Endothelial cell of umbilical vein (primary cell): ENCODE measurements at regions not wholly inside any gene's neighbourhood (a gene's known extent, or its start where the extent isn't known, plus 50 kb on each side); places are given as distances from the start of the nearest gene placed in this dataset.

Experiments
- BruUV-seq: library from RNA; stranded (reverse); fragments of 400-500 nt; replicated peaks from 2 replicates; lab custom pipeline; 2021; lab: Mats Ljungman, UMichigan
- CTCF ChIA-PET: fragments of 300-600, 350-600 bp; sonication (Branson Sonifier 250); formaldehyde crosslinking; loops from one replicate; lab custom pipeline; 2021; ENCODE audit warnings: antibody characterized with exemption, inconsistent platforms; lab: Charles Lee
- POLR2A ChIA-PET: fragments of 300-600, 350-600 bp; sonication (Branson Sonifier 250); formaldehyde crosslinking; loops from one replicate; lab custom pipeline; 2021; ENCODE audit warnings: antibody characterized with exemption, inconsistent platforms; lab: Charles Lee
- DNase-seq: peaks from one replicate; pipeline ENCODE4 v3.0.0-alpha.2; 2011; ENCODE audit warnings: low read depth, low spot score
- FAIRE-seq: peaks from 2 replicates; lab custom pipeline; 2011; peaks lifted over from hg19 to GRCh38; lab: Jason Lieb, UNC
- H2AFZ ChIP-seq: 2 replicates; pipeline ENCODE4 v1.6.0; 2012; ENCODE audit warnings: low read depth, low read length, control low read depth, inconsistent platforms
- H3K27ac ChIP-seq: 2 replicates; pipeline ENCODE4 v1.5.1; 2011; ENCODE audit warnings: low read depth, mild to moderate bottlenecking, control low read depth, low read length, moderate library complexity; ENCODE audit not compliant: insufficient read depth
- H3K27me3 ChIP-seq, 2 experiments: 2 replicates each; pipeline versions ENCODE4 v1.6.0 to v1.6.1; 2011; ENCODE audit warnings: low read length in 2 of 2, mixed read lengths in 1 of 2; ENCODE audit not compliant: control insufficient read depth in 2 of 2, insufficient read depth in 2 of 2
- H3K36me3 ChIP-seq, 2 experiments: 2 replicates in 1 of 2; 3 replicates in 1 of 2; pipeline ENCODE4 v1.5.1; 2011; ENCODE audit warnings: low read length in 2 of 2, mild to moderate bottlenecking in 1 of 2, moderate library complexity in 1 of 2; ENCODE audit not compliant: control insufficient read depth in 2 of 2, insufficient read depth in 2 of 2; ENCODE audit errors: extremely low read depth in 1 of 2
- H3K4me1 ChIP-seq: 3 replicates; pipeline ENCODE4 v1.5.1; 2011; ENCODE audit warnings: mild to moderate bottlenecking, low read length; ENCODE audit not compliant: control insufficient read depth, insufficient read depth; ENCODE audit errors: extremely low read depth
- H3K4me2 ChIP-seq: 2 replicates; pipeline ENCODE4 v1.6.1; 2011; ENCODE audit warnings: low read length, control low read depth, mixed read lengths; ENCODE audit not compliant: insufficient read depth
- H3K4me3 ChIP-seq, 3 experiments: fragments of 200-600 bp in 1 of 3; sonication (generic), shearing (Covaris generic) in 1 of 3; replicated peaks in 1 of 3; 2 replicates each; pipeline ENCODE4 v1.5.1; 2011 to 2016; ENCODE audit warnings: control low read depth in 3 of 3, low read length in 3 of 3, mild to moderate bottlenecking in 2 of 3, inconsistent platforms in 1 of 3, low read depth in 1 of 3, moderate library complexity in 1 of 3; ENCODE audit not compliant: insufficient read depth in 1 of 3
- H3K79me2 ChIP-seq: 2 replicates; pipeline ENCODE4 v1.6.0; 2012; ENCODE audit warnings: low read length, inconsistent platforms; ENCODE audit not compliant: control insufficient read depth, insufficient read depth
- H3K9ac ChIP-seq: replicated peaks from 2 replicates; pipeline ENCODE3; 2011; ENCODE audit warnings: low read length, control low read depth; ENCODE audit not compliant: insufficient read depth; ENCODE audit errors: extremely low read depth
- H3K9me1 ChIP-seq: replicated peaks from 3 replicates; pipeline ENCODE4 v1.6.0; 2011; ENCODE audit warnings: mild to moderate bottlenecking, low read length; ENCODE audit not compliant: control insufficient read depth, insufficient read depth; ENCODE audit errors: extremely low read depth
- H3K9me3 ChIP-seq: replicated peaks from 2 replicates; pipeline ENCODE4 v1.5.1; 2012; ENCODE audit warnings: low read length, inconsistent platforms; ENCODE audit not compliant: control insufficient read depth, insufficient read depth
- H4K20me1 ChIP-seq: replicated peaks from 2 replicates; pipeline ENCODE3; 2011; ENCODE audit warnings: mild to moderate bottlenecking, low read length; ENCODE audit not compliant: control insufficient read depth, insufficient read depth; ENCODE audit errors: extremely low read depth
- CTCF ChIP-seq, 2 donors: IDR thresholded peaks; 1 replicate in 1 of 2; 2 replicates in 1 of 2; pipeline ENCODE4 v1.5.1; 2011; ENCODE audit warnings: low read length in 2 of 2, mild to moderate bottlenecking in 2 of 2, moderate library complexity in 2 of 2, control low read depth in 1 of 2, inconsistent platforms in 1 of 2, low read depth in 1 of 2; ENCODE audit not compliant: insufficient read depth in 1 of 2; ENCODE audit errors: extremely low read depth in 1 of 2
- EZH2 ChIP-seq: IDR thresholded peaks from 2 replicates; pipeline ENCODE4 v1.6.1; 2012; ENCODE audit warnings: borderline replicate concordance, low read depth, mild to moderate bottlenecking, moderate library complexity, low read length, inconsistent platforms; ENCODE audit not compliant: severe bottlenecking
- FOS ChIP-seq: IDR thresholded peaks from 2 replicates; pipeline ENCODE4 v1.6.1; 2011; ENCODE audit warnings: mild to moderate bottlenecking, low read length, moderate library complexity, borderline replicate concordance; ENCODE audit not compliant: insufficient read depth
- GATA2 ChIP-seq: IDR thresholded peaks from 2 replicates; pipeline ENCODE4 v1.7.0; 2011; ENCODE audit warnings: low read depth, mild to moderate bottlenecking, moderate library complexity, mixed read lengths, low read length; ENCODE audit not compliant: insufficient read length, insufficient read depth
- JUN ChIP-seq: IDR thresholded peaks from 2 replicates; pipeline ENCODE4 v1.6.1; 2011; ENCODE audit warnings: borderline replicate concordance, low read depth; ENCODE audit not compliant: insufficient read length, insufficient read depth
- MYC ChIP-seq: IDR thresholded peaks from one replicate; pipeline ENCODE4 v1.6.1; 2011; ENCODE audit warnings: mild to moderate bottlenecking, low read depth, low read length
- POLR2A ChIP-seq: IDR thresholded peaks from 2 replicates; pipeline ENCODE4 v1.6.1; 2012; ENCODE audit warnings: low read depth, mild to moderate bottlenecking, control low read depth, low read length
- POLR2AphosphoS5 ChIP-seq: IDR thresholded peaks from 2 replicates; pipeline ENCODE4 v1.6.1; 2012; ENCODE audit warnings: low read depth, mild to moderate bottlenecking, control low read depth, low read length, moderate library complexity; ENCODE audit not compliant: insufficient read depth
- dilution Hi-C: fragments of 300-500 bp; cut with MboI; formaldehyde crosslinking; loops from one replicate; pipeline ENCODE4 v1.15.0; 2019; ENCODE audit warnings: low sequenced_read_pairs; ENCODE audit not compliant: extremely low pct_ligation_motif_present
- intact Hi-C: fragments of 100-400 bp; cut with micrococcal nuclease; formaldehyde crosslinking; loops from one replicate; pipeline ENCODE4 v1.10.0; 2022
- TF ChIP-seq, protein P1 (sequence below): IDR thresholded peaks from 2 replicates; pipeline ENCODE4 v1.6.1; 2011; ENCODE audit not compliant: insufficient read depth, insufficient read length

DNA sequence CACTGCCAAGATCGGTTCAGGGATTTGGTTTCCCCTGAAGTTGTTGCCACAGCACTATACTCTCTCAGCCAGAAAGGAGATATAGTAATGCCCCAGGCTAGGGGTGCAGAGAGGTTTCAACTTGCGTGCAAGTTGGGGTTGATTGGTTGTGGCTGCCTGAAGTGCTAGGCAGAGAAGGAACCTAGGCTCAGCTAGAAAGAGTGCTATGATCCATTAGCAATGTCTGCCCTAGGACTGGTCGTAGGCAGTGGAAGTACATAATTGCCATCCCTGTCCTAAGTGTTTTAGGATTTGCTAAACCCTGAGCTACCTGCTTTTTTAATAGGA lies 136.6 kb upstream of the SMIM23 start:
- H3K4me1 ChIP-seq = peaks cover 13% of the 10 kb centered on the region
- H4K20me1 ChIP-seq = no peaks in the 10 kb centered on the region
- no peak overlapping the region for H3K4me2 ChIP-seq
- no peaks in the 10 kb centered on the region for H3K36me3 ChIP-seq
- no peaks in the 10 kb centered on the region for H3K9me1 ChIP-seq
- no TSS peak for BruUV-seq
- H3K27me3 ChIP-seq = no peaks in the 10 kb centered on the region
- H3K9me3 ChIP-seq = no peaks in the 10 kb centered on the region
- H3K79me2 ChIP-seq = no peaks in the 10 kb centered on the region
- dilution Hi-C loops = no loop called here
- no peak for DNase-seq
- H3K4me3 ChIP-seq = no peak overlapping the region
- TF ChIP-seq, protein P1, sequence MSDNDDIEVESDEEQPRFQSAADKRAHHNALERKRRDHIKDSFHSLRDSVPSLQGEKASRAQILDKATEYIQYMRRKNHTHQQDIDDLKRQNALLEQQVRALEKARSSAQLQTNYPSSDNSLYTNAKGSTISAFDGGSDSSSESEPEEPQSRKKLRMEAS = no peak
- TF ChIP-seq GATA2 (no peak), EZH2 (no peak), POLR2A (no peak), CTCF (IDR thresholded peaks at IDR 0.05; ENCODE audit: extremely low read depth in 1 of 2, insufficient read depth in 1 of 2, low read depth in 1 of 2, low read length in 2 of 2) (no peak), JUN (no peak)
- no peak overlapping the region for H3K27ac ChIP-seq
- no peak overlapping the region for H3K9ac ChIP-seq
- ChIA-PET CTCF (interaction anchor here (1.5 kb wide), 1 partner anchor 19 kb away, joined by 4 read pairs; no protein-coding TSS in a partner anchor), POLR2A (no interaction called here)
- FAIRE-seq = no peak
- intact Hi-C loops = no loop called here
- no peak overlapping the region for H2AFZ ChIP-seq

GRCh38 chr5:171650597-171650996 lies 135.0 kb upstream of the SMIM23 start:
- TF ChIP-seq POLR2A = no peak
- TF ChIP-seq GATA2 = no peak
- no peak for TF ChIP-seq FOS
- TF ChIP-seq EZH2 = no peak
- TF ChIP-seq POLR2AphosphoS5 = no peak
- TF ChIP-seq, protein P1 = no peak
- no peak for TF ChIP-seq CTCF (IDR thresholded peaks at IDR 0.05; ENCODE audit: extremely low read depth in 1 of 2, insufficient read depth in 1 of 2, low read depth in 1 of 2, low read length in 2 of 2)
- TF ChIP-seq MYC = no peak
- TF ChIP-seq JUN = no peak
- intact Hi-C loops (no loop called here), dilution Hi-C loops (no loop called here)
- Histone ChIP-seq H3K27ac (no peak overlapping the region), H3K79me2 (no peaks in the 10 kb centered on the region), H3K4me3 (no peak overlapping the region), H3K27me3 (no peaks in the 10 kb centered on the region), H3K9ac (no peak overlapping the region), H3K9me1 (no peaks in the 10 kb centered on the region), H4K20me1 (no peaks in the 10 kb centered on the region), H2AFZ (no peak overlapping the region), H3K4me2 (no peak overlapping the region), H3K9me3 (no peaks in the 10 kb centered on the region), H3K4me1 (peaks cover 13% of the 10 kb centered on the region), H3K36me3 (no peaks in the 10 kb centered on the region)
- no peak for DNase-seq
- no peak for FAIRE-seq
- ChIA-PET CTCF (interaction anchor here (1.5 to 2.0 kb wide), 2 partner anchors 17 to 21 kb away, joined by 4 read pairs; no protein-coding TSS in a partner anchor), POLR2A (no interaction called here)
- no TSS peak for BruUV-seq
